ENCODE measurements at regions not wholly inside any gene's neighbourhood (a gene's known extent, or its start where the extent isn't known, plus 50 kb on each side); places are given as distances from the start of the nearest gene placed in this dataset.

DNA sequence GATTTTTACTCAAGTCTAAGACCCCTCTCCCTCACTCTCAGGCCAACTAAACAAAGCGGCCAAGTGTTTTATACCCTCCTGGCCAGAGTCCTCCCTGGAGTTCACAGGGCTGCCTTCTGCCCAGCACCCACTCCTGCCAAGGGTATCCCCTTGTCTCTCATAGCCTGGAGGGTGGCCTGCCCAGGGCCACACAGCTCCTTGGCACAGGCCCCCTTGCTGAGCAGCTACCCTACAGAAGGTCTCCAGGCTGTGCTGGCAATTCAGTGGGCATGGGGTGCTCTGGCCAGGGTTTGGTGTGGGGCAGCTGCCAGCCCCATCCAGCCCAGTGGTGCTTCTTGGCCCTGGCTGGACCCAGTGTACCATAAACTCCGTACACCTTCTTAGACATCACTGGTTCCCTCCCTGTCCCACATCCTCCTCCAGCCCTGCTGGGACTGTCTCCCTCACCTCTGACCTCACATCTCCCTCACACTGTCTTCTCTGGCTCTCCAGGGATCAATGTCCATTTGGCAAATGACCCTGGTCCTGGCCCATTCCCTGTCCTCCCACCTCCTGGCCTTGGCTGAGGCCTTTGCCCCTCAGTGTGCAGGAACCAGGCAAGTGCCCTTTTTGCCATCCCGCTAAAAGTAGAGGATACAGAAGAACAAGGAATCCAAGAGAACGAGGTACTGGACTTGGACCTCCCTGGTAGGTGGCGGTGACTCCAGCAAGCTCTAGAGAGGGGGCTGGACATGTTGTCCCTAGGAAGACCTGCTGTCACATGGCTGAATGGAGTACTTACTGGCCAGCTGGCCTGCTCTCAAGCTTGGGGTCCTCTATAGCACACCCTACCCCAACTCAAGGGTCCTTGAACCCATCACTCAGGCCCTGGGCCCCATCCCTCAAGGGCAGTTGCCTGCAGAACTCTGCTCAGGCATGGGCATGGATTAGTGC, 50.0 kb upstream of the TRPM1 start:
- in situ Hi-C loops (cut with MboI; ENCODE audit: low sequenced_read_pairs), result no loop called here

DNA sequence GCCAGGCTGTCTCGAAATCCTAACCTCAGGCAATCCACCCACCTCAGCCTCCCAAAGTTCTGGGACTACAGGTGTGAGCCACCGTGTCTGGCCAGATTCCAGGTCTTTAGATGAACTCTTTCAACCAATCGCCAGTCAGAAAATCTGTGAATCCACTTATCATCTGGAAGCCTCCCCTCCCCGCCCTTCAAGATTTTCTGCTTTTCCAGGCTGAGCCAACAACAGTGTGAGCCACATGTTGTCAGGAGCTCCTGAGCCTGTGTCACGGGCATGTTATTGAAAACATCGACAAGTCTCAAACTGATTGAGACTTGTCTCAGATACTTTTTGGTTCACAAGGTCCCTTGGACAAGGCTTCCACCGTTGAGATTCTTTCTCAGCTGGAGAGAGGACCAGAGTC, 52.0 kb upstream of the TRPM1 start:
- in situ Hi-C loops (cut with MboI; ENCODE audit: low sequenced_read_pairs), result no loop called here

DNA sequence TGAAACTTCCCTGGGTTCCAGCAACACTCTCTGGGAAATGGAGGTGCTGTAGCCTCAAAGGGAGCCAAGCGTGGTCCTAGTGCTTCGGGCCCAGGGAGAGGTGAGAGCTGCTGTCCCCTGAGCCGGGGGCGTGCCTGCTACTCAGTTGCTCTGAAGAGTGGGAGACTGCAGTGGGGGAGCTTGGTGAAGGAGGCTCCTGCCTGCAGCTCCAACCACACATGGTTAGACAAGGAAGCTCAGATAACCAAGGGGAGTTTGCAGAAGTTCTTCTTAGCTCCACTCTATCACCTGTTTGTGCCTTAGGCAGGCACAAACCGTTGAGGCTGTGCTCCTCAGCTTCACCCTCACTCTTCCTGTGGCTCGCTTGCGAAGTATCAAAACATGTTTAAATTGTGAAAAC, 53.6 kb upstream of the TRPM1 start:
- in situ Hi-C loops (cut with MboI; ENCODE audit: low sequenced_read_pairs), result no loop called here

DNA sequence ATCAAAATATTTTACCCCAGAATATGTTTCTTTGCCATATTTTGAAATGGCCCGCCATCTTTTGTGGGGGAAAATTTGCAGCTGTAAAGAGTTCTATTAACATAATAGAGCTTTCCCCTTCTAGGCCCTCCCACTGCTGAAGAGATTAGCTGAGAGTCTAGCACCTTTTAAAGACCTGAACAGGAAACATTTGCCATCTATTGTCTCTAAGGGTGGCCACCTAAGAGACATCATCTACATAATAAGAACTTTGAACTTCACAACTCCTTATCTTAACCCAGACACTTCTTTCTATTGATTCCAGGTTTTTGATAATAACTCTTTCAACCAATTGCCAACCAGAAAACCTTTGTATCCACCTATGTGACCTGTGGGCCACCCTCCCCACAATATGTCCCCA, 54.7 kb upstream of the TRPM1 start:
- in situ Hi-C loops (cut with MboI; ENCODE audit: low sequenced_read_pairs), result no loop called here

DNA sequence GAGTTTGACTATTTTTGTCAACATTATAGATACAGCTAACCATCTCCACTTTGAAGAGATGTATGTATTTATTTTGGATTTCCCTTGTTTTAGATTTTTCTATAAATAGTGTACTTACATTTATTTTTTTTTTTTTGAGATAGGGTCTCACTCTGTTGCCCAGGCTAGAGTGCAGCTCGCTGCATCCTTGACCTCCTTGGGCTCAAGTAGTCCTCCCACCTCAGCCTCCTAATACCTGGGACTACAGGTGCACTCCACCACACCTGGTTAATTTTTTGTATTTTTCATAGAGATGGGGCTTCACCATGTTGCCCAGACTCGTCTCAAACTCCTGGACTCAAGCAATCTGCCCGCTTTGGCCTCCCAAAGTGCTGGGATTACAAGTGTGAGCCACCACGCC, 55.3 kb upstream of the TRPM1 start:
- in situ Hi-C loops (cut with MboI; ENCODE audit: low sequenced_read_pairs), result no loop called here

DNA sequence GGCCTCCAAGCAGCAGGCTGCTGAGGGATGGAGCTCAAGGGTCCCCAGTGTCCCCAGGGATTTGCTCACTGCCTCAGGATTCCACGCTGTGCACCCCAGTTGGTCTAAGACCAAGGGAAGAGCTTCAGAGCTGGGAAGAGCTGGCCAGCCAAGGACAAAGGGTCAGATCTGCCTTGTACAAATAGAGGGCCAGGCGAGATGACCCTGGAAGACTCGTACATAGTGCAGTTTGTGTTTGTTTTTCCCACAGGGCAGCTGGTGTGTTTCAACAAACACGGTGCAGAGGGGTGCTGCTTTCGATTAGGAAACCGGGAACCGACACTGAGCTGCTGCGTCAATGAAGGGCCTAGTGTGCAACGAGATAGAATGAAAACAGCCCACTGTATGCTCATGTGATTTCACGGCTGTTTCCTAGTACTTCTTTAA, 56.1 kb upstream of the TRPM1 start:
- in situ Hi-C loops (cut with MboI; ENCODE audit: low sequenced_read_pairs), result no loop called here

DNA sequence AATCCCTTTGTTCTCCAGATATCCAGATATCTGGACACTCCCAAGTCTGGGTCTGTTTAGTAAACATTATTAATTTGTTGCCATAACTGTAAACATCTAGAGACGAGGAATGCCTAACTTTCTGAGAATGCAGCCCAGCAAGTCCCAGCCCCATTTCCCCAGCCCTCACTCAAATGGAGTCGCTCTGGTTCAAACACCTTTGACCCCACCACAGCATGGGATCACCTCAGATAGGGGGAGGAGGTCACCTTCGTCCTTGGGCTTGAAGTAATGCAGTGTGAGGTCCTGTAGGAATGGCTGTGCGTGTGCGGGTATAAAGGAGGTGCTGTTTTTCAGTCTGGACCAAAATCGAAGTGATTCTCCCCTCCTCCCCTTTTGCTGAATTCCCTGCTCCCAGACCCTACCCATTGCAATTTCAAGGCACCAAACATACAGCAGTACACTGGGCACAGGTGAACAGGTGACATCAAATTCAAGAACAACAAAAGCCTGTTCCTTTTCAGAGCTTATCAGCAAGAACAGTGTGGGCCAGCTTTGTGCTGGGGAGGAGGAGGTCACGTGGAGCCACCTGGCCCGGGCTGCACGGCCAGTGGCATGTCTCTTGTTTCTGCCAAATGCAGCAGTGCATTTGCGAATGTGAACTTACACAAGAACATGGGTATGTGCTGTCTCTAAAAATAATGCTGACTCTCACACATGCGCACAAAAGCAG, 57.5 kb upstream of the TRPM1 start:
- in situ Hi-C loops (cut with MboI; ENCODE audit: low sequenced_read_pairs), result no loop called here

DNA sequence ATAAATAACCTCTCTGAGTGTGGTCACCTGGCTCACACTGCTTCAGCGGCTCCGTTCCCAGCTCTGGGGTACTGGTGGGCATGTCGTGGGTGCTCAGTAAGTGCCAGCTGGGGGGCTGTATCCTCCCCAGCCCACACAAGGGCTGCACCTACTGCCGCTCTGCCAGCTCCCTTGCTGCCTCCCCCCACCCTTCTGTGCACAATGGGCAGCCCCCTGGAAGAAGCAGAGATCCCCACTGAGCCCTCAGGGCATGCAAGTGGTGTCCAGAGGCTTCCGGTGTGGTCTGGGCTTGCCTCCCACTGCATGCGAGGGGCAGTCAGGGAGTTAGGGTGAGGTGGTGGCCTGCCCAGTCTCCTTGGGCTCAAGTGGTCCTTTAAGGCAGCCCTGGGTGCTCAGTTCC, 58.3 kb upstream of the TRPM1 start:
- in situ Hi-C loops (cut with MboI; ENCODE audit: low sequenced_read_pairs), result no loop called here

DNA sequence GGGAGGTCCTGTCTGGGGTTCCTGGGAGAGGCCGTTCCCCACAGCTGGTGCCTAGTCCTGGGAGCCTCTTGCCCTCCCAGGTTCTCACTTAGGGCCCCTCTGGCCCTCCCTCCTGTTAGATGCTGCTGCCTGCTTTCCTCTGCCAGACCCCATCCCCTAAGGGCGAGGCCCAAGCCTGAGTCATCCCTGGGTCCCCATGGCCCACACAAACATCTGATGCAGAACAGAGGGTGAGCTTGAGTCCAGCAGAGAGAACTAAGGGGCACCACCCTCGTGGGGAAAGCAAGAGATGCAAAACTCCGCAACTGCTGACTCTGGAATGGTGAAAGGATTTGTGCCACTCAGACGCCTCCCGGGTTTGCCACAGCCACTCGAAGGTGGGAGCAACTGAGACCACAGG, 58.8 kb upstream of the TRPM1 start:
- in situ Hi-C loops (cut with MboI; ENCODE audit: low sequenced_read_pairs), result no loop called here

DNA sequence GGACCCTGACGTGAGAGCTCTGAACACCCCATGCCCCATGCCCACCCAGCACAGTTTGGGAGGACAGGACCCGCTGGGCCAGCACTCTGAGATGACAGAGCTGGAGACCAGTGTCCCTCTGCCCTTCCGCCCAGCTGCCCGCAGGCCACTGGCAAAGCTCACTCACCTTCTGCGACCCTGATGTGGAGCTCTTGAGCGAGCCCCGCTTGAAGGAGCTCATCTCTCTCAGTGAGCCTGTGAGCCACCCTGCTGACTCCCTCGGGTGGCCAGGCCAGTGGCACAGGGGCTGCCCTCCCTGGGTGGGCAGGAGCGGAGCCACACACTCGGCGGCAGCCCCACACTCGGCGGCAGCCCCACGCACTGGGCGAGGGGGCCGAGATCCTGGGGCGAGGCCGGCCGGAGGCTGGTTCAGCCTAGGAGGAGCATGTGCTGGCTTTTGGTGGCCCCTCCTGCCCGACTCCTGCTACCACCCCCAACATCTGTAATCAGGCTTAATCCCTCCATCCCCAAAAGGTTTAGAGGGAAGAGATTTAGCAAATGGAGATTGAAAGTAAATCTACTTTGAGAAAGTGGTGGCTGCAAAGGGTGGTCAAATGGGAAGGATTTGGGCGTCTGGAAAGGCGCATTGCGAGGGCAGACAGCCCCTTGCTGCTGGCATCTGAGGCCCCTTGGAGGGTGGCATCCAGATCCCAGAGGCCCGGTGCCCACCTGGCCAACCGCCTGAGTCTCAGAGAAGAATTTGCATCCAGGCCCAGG, 59.4 kb upstream of the TRPM1 start:
- in situ Hi-C loops (cut with MboI; ENCODE audit: low sequenced_read_pairs), result no loop called here

DNA sequence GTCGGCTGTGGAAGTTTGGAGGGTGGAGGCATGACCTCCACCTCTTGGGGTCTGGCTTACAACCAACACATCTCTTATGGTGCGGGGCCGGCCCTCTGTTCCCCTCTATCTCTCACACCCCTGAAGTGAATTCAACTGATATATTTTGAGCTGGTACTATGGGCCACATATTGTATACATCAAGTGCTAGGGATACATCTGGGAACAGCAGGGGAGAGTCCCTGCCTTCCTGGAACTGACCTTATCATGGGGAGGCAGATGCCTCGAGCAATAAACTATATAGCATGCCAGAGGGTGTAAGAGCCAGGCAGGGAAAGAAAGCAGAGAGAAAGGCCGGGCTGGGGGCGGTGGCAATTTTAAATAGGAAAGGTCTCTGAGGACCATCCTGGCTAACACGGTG, 60.4 kb upstream of the TRPM1 start:
- in situ Hi-C loops (cut with MboI; ENCODE audit: low sequenced_read_pairs), result no loop called here

DNA sequence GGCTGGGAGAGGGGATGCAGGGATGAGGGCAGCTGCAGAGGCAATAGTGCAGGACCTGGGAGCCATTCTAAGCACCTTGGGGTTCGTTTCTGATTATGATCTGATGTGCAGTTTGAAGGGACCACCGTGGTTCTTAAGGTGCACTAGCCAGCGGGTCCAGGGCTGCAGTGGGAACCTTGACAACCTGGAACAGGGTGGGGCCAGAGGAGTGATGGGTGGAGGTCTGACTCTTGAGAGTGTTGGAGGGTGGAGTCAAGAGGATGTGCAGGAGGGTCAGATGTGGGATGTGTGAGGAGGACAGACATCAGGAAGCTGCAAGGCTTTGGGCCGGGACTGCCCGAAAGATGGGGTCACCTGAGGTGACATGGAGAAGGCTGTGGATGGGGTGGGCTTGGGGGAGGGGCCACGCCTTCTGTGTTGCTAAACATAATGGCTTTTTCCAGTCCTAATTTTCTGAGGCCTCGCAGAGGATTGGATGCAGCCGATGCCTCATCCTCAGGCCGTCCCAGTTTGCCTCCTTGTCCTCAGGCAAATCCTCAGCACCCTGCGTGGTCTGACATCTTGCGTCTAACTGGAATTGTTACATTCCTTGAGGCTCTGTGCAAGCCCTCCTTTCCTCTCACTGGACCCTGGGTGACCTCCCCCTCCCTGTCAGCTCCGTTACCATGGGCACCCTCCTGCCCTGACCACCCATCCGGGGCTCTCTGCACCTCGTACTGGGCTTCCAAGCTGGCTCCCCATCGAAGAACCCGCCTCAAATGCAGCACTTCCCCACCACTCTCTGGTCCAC, 61.4 kb upstream of the TRPM1 start:
- in situ Hi-C loops (cut with MboI; ENCODE audit: low sequenced_read_pairs), result no loop called here

DNA sequence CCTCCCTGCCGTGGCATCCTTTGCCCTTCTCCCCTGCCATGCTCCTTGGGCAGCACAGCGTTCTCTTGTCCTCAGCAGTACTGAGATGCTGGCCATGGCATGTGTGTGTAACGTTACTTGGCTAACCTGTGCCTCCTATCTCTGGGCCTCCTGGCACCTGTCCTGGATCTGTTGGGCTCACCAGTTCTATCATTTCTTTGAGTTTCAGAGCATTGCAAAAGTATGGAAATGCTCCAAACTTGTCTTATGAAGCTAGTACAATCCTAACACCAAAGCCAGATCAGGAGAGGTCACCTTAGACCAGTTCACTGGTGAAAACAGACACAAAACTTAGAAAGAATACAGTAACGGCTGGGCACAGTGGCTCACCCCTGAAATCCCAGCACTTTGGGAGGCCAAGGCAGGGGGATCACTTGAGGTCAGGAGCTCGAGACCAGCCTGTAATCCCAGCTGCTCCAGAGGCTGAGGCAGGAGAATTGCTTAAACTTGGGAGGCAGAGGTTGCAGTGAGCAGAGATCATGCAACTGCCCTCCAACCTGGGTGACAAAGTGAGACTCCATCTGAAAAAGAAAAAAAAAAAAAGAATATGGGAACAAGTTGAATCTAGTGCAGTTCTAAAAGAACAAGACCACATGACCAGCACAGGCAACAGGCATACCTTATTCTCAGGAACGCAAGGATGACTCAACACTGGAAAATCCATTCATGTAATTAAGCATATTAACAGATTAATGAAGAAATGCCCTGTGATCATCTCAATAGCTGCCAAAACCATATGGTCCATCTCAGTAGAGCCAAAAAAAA, 62.4 kb upstream of the TRPM1 start:
- in situ Hi-C loops (cut with MboI; ENCODE audit: low sequenced_read_pairs), result no loop called here

DNA sequence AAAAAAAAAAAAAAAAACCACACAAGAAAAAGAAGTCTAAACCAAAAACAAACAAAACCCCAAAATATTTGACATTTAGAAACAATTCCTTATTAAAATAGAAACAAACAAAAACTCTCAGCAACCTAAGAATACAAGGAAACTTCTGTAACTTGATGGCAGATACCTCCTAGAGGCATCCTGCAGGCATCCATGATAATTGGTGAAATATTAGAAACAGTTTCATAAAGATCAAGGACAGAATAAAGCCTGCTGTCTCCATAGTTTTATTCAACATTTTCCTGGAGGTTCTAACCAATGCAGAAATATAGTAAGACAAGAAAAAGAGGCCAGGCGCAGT, 63.0 kb upstream of the TRPM1 start:
- in situ Hi-C loops (cut with MboI; ENCODE audit: low sequenced_read_pairs), result no loop called here

DNA sequence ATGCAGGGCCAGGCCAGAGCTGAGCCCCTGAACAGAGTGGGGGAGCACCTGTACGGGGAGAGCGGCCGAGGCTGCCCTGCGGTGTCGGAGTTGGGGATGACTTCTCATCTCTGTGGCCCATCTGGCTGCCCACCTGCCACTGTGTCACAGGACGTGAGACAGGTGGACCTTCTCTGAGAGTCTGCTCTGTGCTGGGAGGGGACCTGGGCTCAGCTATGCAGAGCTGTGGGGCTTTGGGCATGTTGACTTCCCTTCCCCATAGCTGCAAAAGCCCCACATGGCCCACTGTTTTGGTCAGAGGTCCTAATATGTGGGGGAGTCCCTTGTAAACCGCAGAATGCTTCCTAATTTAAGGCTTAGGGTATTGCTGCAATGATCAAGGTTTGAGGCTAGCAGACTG, 68.0 kb upstream of the TRPM1 start:
- in situ Hi-C loops (cut with MboI; ENCODE audit: low sequenced_read_pairs), result no loop called here

DNA sequence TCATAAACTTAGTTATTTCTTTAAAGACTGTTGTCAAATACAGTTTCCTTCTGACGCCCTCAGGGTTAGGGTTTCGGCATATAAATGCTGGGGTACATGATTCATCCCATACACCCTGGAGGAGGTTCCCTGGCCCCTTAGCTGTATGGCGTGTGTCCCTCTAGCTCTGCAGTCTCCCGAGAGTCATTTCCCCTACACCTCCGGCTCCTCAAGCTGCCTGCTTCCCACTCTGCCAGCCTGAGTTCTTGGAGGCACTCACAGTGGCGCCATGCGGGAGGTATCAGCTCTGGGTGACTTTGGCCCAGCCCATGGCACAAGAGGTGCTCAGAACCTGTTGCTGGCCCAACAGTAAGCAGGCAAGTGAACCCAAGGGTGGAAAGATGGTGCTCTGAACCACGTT, 70.2 kb upstream of the TRPM1 start:
- in situ Hi-C loops (cut with MboI; ENCODE audit: low sequenced_read_pairs), result no loop called here

DNA sequence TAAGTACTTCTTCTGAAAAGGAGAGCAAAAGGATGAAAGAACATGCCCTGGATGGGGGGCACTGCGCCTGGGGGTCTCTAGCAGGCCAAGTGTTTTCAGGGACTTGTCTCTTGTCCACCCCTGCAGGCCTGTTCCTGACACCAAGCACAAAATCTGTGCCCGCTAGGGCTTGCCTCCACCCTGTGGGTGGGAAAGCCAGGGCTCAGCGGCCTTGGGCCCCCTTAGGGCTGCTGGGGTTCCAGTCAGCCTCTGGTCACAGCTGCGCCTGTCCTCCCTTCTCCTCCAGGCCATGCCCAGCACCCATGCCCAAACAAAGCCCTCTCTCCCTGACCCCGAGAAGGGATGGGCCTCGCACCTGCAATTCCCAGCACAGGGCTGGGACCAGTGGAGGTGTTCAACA, 71.1 kb upstream of the TRPM1 start:
- in situ Hi-C loops (cut with MboI; ENCODE audit: low sequenced_read_pairs), result no loop called here

DNA sequence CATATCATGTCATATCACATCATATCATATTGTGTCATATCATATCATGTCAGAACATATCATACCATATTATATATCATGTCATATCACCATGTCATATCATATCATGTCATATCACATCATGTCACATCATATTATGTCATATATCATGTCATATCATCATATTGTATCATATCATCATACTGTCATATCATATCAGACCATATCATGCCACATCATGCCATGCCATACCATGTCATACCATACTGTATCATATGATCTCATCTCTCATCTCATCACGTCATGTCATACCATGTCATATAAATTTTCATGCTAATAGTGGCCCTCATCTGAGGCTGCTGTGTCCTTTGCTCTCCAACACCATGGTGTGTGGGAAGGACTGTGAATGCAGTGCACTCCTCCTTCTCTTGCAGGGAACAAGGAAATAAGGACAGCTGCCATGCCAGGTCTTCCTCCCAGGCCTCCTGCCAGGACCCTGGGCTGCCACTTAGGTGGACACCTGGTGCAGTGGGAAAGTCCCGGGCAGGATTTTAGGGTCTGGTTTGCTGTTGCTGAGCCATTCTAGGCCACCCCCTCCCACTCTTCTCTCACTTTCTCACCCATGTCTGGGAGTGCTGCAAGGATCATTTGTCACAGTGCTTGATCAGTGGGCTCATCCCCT, 72.4 kb upstream of the TRPM1 start:
- in situ Hi-C loops (cut with MboI; ENCODE audit: low sequenced_read_pairs), result no loop called here

DNA sequence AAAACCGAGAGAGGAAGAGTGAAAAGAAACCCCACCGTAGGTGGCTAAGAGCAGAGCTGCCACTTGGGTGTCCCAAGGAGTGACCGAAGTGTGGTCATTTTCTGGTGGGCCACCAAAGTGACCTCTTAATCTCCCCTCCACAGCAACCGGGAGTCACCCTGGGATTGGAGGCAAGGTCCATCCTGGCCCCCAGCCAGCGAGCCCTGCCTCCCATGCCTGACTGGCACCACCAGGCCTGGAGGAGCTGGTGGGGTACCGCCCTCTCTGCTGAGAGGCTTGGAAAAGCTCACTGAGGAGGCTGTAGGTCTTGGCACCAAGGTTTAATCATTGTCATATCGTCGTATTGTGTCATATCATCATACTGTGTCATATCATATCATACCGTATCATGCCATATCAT, 74.0 kb upstream of the TRPM1 start:
- in situ Hi-C loops (cut with MboI; ENCODE audit: low sequenced_read_pairs), result loop anchor here (25.0 kb wide), 1 partner anchor 513 kb away; no protein-coding TSS in a partner anchor
